Brain microvascular endothelial cell (primary cell): ENCODE measurements at regions not wholly inside any gene's neighbourhood (a gene's known extent, or its start where the extent isn't known, plus 50 kb on each side); places are given as distances from the start of the nearest gene placed in this dataset.

ENCODE experiments used
- DNase-seq: peaks from one replicate; pipeline ENCODE4 v3.0.0-alpha.2; 2020
- H3K27ac ChIP-seq: fragments of 250-450 bp; sonication (Bioruptor Pico); 2 replicates; pipeline ENCODE4 v1.5.1; 2020; ENCODE audit warnings: mild to moderate bottlenecking, moderate library complexity
- H3K27me3 ChIP-seq: fragments of 250-450 bp; sonication (Bioruptor Pico); replicated peaks from 2 replicates; pipeline ENCODE4 v1.5.1; 2020; ENCODE audit warnings: mild to moderate bottlenecking
- H3K36me3 ChIP-seq: fragments of 250-450 bp; sonication (Bioruptor Pico); replicated peaks from 2 replicates; pipeline ENCODE4 v1.5.1; 2020; ENCODE audit warnings: mild to moderate bottlenecking
- H3K4me3 ChIP-seq: 2 replicates; pipeline ENCODE4 v1.5.1; 2011; ENCODE audit warnings: low read depth, mild to moderate bottlenecking, control low read depth, low read length, moderate library complexity
- CTCF ChIP-seq: IDR thresholded peaks from 2 replicates; pipeline ENCODE4 v1.5.1; 2011; ENCODE audit warnings: low read depth, mild to moderate bottlenecking, moderate library complexity, low read length, control low read depth, inconsistent platforms; ENCODE audit errors: missing control alignments
- in situ Hi-C: cut with HindIII; loops from 2 replicates; pipeline ENCODE4 v1.10.0; 2017; ENCODE audit warnings: low sequenced_read_pairs, low pct_ligation_motif_present

- no peak overlapping the region for H3K4me3 ChIP-seq
- TF ChIP-seq CTCF: no peak
- H3K27ac ChIP-seq: no peak overlapping the region
- no peaks in the 10 kb centered on the region for H3K27me3 ChIP-seq
- no peaks in the 10 kb centered on the region for H3K36me3 ChIP-seq
- in situ Hi-C loops: no loop called here
- no peak for DNase-seq
Measured at GRCh38 chr6:169984181-169985120, 233.0 kb downstream of the ERMARD start.

GRCh38 chr6:169983651-169984050 lies 232.2 kb downstream of the ERMARD start:
- TF ChIP-seq CTCF: no peak
- Histone ChIP-seq H3K27ac (no peak overlapping the region), H3K36me3 (no peaks in the 10 kb centered on the region), H3K4me3 (no peak overlapping the region), H3K27me3 (no peaks in the 10 kb centered on the region)
- in situ Hi-C loops: no loop called here
- no peak for DNase-seq

DNA sequence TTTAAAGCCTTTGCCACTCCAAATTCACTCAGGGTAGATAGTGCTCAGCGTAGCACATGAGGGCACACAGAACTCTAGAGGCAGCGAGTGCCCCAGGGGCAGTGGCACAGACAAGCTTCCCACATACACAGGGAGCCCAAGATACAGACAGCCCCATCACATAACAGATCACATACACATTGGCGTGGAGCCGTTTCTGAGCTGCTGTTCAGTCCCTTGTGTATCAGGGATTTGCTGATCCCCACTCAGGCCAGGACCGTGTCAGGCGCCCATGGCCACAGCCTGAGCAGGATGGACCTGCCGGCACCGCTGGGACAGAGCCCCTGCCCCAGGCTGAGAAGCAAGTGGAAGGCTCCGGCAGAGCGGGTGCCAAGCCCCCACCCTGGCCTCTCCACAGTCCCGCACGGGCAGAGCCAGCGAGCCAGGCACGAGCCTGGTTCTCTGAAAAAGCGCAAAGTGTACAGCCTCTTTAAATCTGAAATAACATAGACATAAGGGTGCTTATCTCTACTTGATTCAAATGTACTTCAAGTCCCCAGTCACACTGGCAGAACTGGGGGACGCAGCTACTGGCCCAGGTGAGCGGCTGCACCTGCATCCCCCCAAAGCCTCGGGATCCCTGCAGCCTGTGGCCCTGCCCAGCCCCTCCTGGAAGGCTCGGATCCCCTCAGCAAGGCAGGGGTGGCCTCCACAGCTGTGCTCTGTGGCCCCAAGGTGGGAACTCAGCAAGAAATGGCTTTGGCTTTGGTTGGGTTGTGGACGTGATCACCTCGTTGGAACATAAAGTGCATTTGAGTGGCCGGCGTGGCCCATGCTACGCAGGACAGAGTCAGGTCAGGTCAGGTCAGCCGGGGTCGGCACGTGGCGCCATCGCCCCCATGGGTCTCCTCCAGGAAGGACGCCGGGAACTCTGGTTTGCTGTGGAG lies 231.3 kb downstream of the ERMARD start:
- Histone ChIP-seq H3K4me3 (no peak overlapping the region), H3K27ac (no peak overlapping the region), H3K36me3 (no peaks in the 10 kb centered on the region), H3K27me3 (no peaks in the 10 kb centered on the region)
- in situ Hi-C loops: no loop called here
- DNase-seq: no peak
- TF ChIP-seq CTCF: no peak

GRCh38 chr6:169981969-169982368 lies 230.5 kb downstream of the ERMARD start:
- H3K4me3 ChIP-seq: no peak overlapping the region
- H3K36me3 ChIP-seq: no peaks in the 10 kb centered on the region
- no peak for DNase-seq
- in situ Hi-C loops: no loop called here
- H3K27ac ChIP-seq: no peak overlapping the region
- H3K27me3 ChIP-seq: no peaks in the 10 kb centered on the region
- TF ChIP-seq CTCF: no peak

DNA sequence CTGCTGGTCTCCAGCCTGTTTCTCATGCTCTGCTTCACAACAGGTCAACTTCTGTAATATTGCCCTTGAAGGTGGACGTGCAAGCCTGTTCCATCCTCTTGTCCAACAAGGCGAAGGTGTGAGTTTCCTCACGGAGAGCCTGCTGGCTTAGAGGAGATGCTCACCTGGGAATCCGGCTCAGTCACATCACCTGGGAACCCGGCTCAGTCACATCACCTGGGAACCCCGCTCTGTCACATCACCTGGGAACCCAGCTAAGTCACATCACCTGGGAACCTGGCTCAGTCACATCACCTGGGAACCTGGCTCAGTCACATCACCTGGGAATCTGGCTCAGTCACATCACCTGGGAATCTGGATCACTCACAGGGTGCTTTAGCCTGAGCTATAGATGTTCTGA lies 230.1 kb downstream of the ERMARD start:
- in situ Hi-C loops: no loop called here
- H3K27me3 ChIP-seq: no peaks in the 10 kb centered on the region
- no peak for DNase-seq
- H3K27ac ChIP-seq: no peak overlapping the region
- H3K36me3 ChIP-seq: no peaks in the 10 kb centered on the region
- H3K4me3 ChIP-seq: no peak overlapping the region
- TF ChIP-seq CTCF: no peak
